Testis (tissue), 2 donors: ENCODE measurements at regions not wholly inside any gene's neighbourhood (a gene's known extent, or its start where the extent isn't known, plus 50 kb on each side); places are given as distances from the start of the nearest gene placed in this dataset.

ENCODE experiments used
- DNase-seq: peaks from one replicate; pipeline ENCODE4 v3.0.0-alpha.2; 2019
- H3K27ac ChIP-seq, 2 donors: fragments of 200-600 bp; sonication (generic); one replicate each; pipeline ENCODE4 v1.5.1; 2019
- H3K27me3 ChIP-seq: fragments of 200-600 bp; sonication (generic); one replicate; pipeline ENCODE4 v1.5.1; 2019
- H3K36me3 ChIP-seq: fragments of 200-600 bp; sonication (generic); one replicate; pipeline ENCODE4 v1.5.1; 2017; ENCODE audit warnings: low read depth; ENCODE audit errors: missing control alignments
- H3K4me1 ChIP-seq: fragments of 200-600 bp; sonication (generic); one replicate; pipeline ENCODE4 v1.5.1; 2019
- H3K4me3 ChIP-seq, 2 donors: fragments of 200-600 bp; sonication (generic); one replicate each; pipeline ENCODE4 v1.5.1; 2017 to 2019
- H3K9me3 ChIP-seq: fragments of 200-600 bp; sonication (generic); one replicate; pipeline ENCODE4 v1.5.1; 2017
- CTCF ChIP-seq, 3 experiments: fragments of 450-650 bp in 2 of 3; fragments of 200-600 bp in 1 of 3; sonication (generic) in 1 of 3; IDR thresholded peaks; one replicate each; pipeline ENCODE4 v1.5.1; 2016 to 2019; ENCODE audit warnings: antibody characterized with exemption in 3 of 3, mild to moderate bottlenecking in 2 of 3, moderate library complexity in 1 of 3
- POLR2A ChIP-seq: fragments of 450-650 bp; IDR thresholded peaks from one replicate; pipeline ENCODE4 v1.6.1; 2017; ENCODE audit warnings: antibody characterized with exemption, mild to moderate bottlenecking, moderate library complexity
- WGBS, 2 donors: methylation state at CpG; one replicate each; pipeline ENCODE4 v1.1.5; 2018; 5-methylcytosine and 5-hydroxymethylcytosine counted together
- intact Hi-C: fragments of 100-400 bp; cut with DNase I; formaldehyde crosslinking; loops from one replicate; pipeline ENCODE4 v1.15.1; 2023; ENCODE audit warnings: low total_unique reads

GRCh38 chr5:104628911-104629310 is 1066.3 kb upstream of the NUDT12 start:
- no peak overlapping the region for H3K4me3 ChIP-seq
- no peak for DNase-seq
- TF ChIP-seq POLR2A = no peak
- TF ChIP-seq CTCF (IDR thresholded peaks at IDR 0.05) = no peak
- H3K9me3 ChIP-seq = no peaks in the 10 kb centered on the region
- H3K27ac ChIP-seq = no peak overlapping the region
- H3K4me1 ChIP-seq = no peaks in the 10 kb centered on the region
- H3K36me3 ChIP-seq = no peaks in the 10 kb centered on the region
- intact Hi-C loops = no loop called here
- no peaks in the 10 kb centered on the region for H3K27me3 ChIP-seq

GRCh38 chr5:104626122-104626521 is 1063.5 kb upstream of the NUDT12 start:
- Histone ChIP-seq H3K4me3 (no peak overlapping the region), H3K36me3 (no peaks in the 10 kb centered on the region), H3K4me1 (no peaks in the 10 kb centered on the region), H3K9me3 (no peaks in the 10 kb centered on the region), H3K27ac (no peak overlapping the region), H3K27me3 (no peaks in the 10 kb centered on the region)
- 89 to 90% methylated on average over 2 of the region's 2 CpGs for WGBS, 2 donors
- no peak for TF ChIP-seq POLR2A
- no peak for TF ChIP-seq CTCF (IDR thresholded peaks at IDR 0.05)
- intact Hi-C loops = no loop called here
- no peak for DNase-seq

- H3K4me1 ChIP-seq = no peaks in the 10 kb centered on the region
- H3K27ac ChIP-seq = no peak overlapping the region
- intact Hi-C loops = no loop called here
- no peak for DNase-seq
- no peaks in the 10 kb centered on the region for H3K27me3 ChIP-seq
- TF ChIP-seq CTCF (IDR thresholded peaks at IDR 0.05) (no peak), POLR2A (no peak)
- H3K4me3 ChIP-seq = no peak overlapping the region
- H3K9me3 ChIP-seq = no peaks in the 10 kb centered on the region
- no peaks in the 10 kb centered on the region for H3K36me3 ChIP-seq
- WGBS, 2 donors = 64 to 65% methylated on average over 6 of the region's 6 CpGs
Measured at GRCh38 chr5:104612005-104612404, 1049.4 kb upstream of the NUDT12 start.

GRCh38 chr5:104611135-104611767 is 1048.7 kb upstream of the NUDT12 start:
- Histone ChIP-seq H3K27me3 (no peaks in the 10 kb centered on the region), H3K4me1 (no peaks in the 10 kb centered on the region), H3K36me3 (no peaks in the 10 kb centered on the region), H3K4me3 (no peak overlapping the region), H3K9me3 (no peaks in the 10 kb centered on the region), H3K27ac (no peak overlapping the region)
- intact Hi-C loops = no loop called here
- WGBS, 2 donors = 24 to 32% methylated on average over 6 of the region's 6 CpGs
- no peak for DNase-seq
- no peak for TF ChIP-seq CTCF (IDR thresholded peaks at IDR 0.05)
- no peak for TF ChIP-seq POLR2A

- H3K27ac ChIP-seq = no peak overlapping the region
- no peak for DNase-seq
- TF ChIP-seq POLR2A (no peak), CTCF (IDR thresholded peaks at IDR 0.05) (no peak)
- intact Hi-C loops = no loop called here
- H3K27me3 ChIP-seq = no peaks in the 10 kb centered on the region
- H3K4me1 ChIP-seq = no peaks in the 10 kb centered on the region
- H3K9me3 ChIP-seq = no peaks in the 10 kb centered on the region
- no peaks in the 10 kb centered on the region for H3K36me3 ChIP-seq
- H3K4me3 ChIP-seq = no peak overlapping the region
- WGBS, 2 donors = 74 to 75% methylated on average over 5 of the region's 5 CpGs
Measured at GRCh38 chr5:104606258-104606829, 1043.8 kb upstream of the NUDT12 start.
